ENCODE measurements at regions not wholly inside any gene's neighbourhood (a gene's known extent, or its start where the extent isn't known, plus 50 kb on each side); places are given as distances from the start of the nearest gene placed in this dataset.

GRCh38 chr1:55713516-55713915, 498.4 kb upstream of the USP24 start:
- TF ChIP-seq AKNA (CRISPR knock-in tag; IDR thresholded peaks at IDR 0.05; ENCODE audit: borderline replicate concordance) (no peak), ZNF431 (CRISPR knock-in tag; IDR thresholded peaks at IDR 0.05; ENCODE audit: borderline replicate concordance, low read depth) (no peak), CTCF (CRISPR knock-in tag; IDR thresholded peaks at IDR 0.05) (no peak), ZNF337 (CRISPR knock-in tag; IDR thresholded peaks at IDR 0.05; ENCODE audit: borderline replicate concordance, low read depth) (no peak), BRD4 (CRISPR knock-in tag; IDR thresholded peaks at IDR 0.05) (no peak), PATZ1 (CRISPR knock-in tag; IDR thresholded peaks at IDR 0.05) (no peak), DNMT3B (CRISPR knock-in tag; conservative IDR thresholded peaks at IDR 0.05) (no peak), RFX5 (IDR thresholded peaks at IDR 0.05; ENCODE audit: low read depth, low read length) (no peak), FOXP1 (IDR thresholded peaks at IDR 0.05) (no peak), FOXP1 (CRISPR knock-in tag; IDR thresholded peaks at IDR 0.05) (no peak), POLR2AphosphoS5 (IDR thresholded peaks at IDR 0.05; ENCODE audit: low read depth, low read length) (no peak), ZNF414 (CRISPR knock-in tag; IDR thresholded peaks at IDR 0.05) (no peak), HCFC1 (IDR thresholded peaks at IDR 0.05; ENCODE audit: low read depth, low read length) (no peak), ZNF558 (CRISPR knock-in tag; IDR thresholded peaks at IDR 0.05; ENCODE audit: borderline replicate concordance) (no peak), IRF1 (CRISPR knock-in tag; IDR thresholded peaks at IDR 0.05; ENCODE audit: low read depth) (no peak)
